HepG2 (cell line): ENCODE measurements at regions not wholly inside any gene's neighbourhood (a gene's known extent, or its start where the extent isn't known, plus 50 kb on each side); places are given as distances from the start of the nearest gene placed in this dataset.

ENCODE experiments used
- ATAD3A ChIP-seq: sonication (generic); formaldehyde crosslinking; IDR thresholded peaks from 2 replicates; pipeline ENCODE4 v1.4.0; 2020; ENCODE audit warnings: missing genetic modification reagents
- FOSL1 ChIP-seq: sonication (generic); formaldehyde crosslinking; IDR thresholded peaks from 2 replicates; pipeline ENCODE4 v1.9.0; 2021; ENCODE audit warnings: missing genetic modification reagents, borderline replicate concordance
- HNF4G ChIP-seq, 2 experiments: sonication (generic) in 1 of 2; formaldehyde crosslinking in 1 of 2; IDR thresholded peaks; 2 replicates each; pipeline versions ENCODE4 v1.4.0 to v1.6.1; 2011 to 2020; ENCODE audit warnings: borderline replicate concordance in 2 of 2, low read depth in 2 of 2, mild to moderate bottlenecking in 2 of 2, low read length in 1 of 2, missing genetic modification reagents in 1 of 2, moderate library complexity in 1 of 2
- NCOR1 ChIP-seq: fragments of 200-600 bp; sonication (generic); IDR thresholded peaks from 2 replicates; pipeline ENCODE4 v1.7.0; 2017; ENCODE audit warnings: antibody characterized with exemption, low read length, borderline replicate concordance
- RNF2 ChIP-seq: fragments of 450-650 bp; conservative IDR thresholded peaks from 2 replicates; pipeline ENCODE4 v1.6.1; 2016; ENCODE audit warnings: low read depth
- RXRB ChIP-seq: IDR thresholded peaks from 2 replicates; pipeline ENCODE4 v1.6.1; 2016; ENCODE audit warnings: borderline replicate concordance, missing genetic modification reagents, missing compliant biosample characterization
- ZKSCAN8 ChIP-seq: IDR thresholded peaks from 2 replicates; pipeline ENCODE4 v1.6.1; 2016; ENCODE audit warnings: borderline replicate concordance, missing genetic modification reagents, missing compliant biosample characterization
- ZNF317 ChIP-seq: sonication (generic); formaldehyde crosslinking; IDR thresholded peaks from 2 replicates; pipeline ENCODE4 v1.5.0; 2020; ENCODE audit warnings: mild to moderate bottlenecking, missing genetic modification reagents
- ZNF331 ChIP-seq: sonication (generic); formaldehyde crosslinking; IDR thresholded peaks from 2 replicates; pipeline ENCODE4 v1.4.0; 2020; ENCODE audit warnings: missing genetic modification reagents
- TF ChIP-seq, protein P1 (sequence below): sonication (generic); formaldehyde crosslinking; IDR thresholded peaks from 2 replicates; pipeline ENCODE4 v1.4.0; 2020; ENCODE audit warnings: missing genetic modification reagents, low read depth, mild to moderate bottlenecking, borderline replicate concordance
- TF ChIP-seq, protein P2 (sequence below): sonication (generic); formaldehyde crosslinking; IDR thresholded peaks from 2 replicates; pipeline ENCODE4 v1.5.0; 2020; ENCODE audit warnings: mild to moderate bottlenecking, missing genetic modification reagents
- TF ChIP-seq, protein P3 (sequence below): sonication (generic); formaldehyde crosslinking; IDR thresholded peaks from 2 replicates; pipeline ENCODE4 v1.4.0; 2020; ENCODE audit warnings: mild to moderate bottlenecking, missing genetic modification reagents
- TF ChIP-seq, protein P4 (sequence below): sonication (generic); IDR thresholded peaks from 2 replicates; pipeline ENCODE4 v1.6.1; 2016; ENCODE audit warnings: low read depth, borderline replicate concordance
- TF ChIP-seq, protein P5 (sequence below): sonication (generic); formaldehyde crosslinking; IDR thresholded peaks from 2 replicates; pipeline ENCODE4 v1.5.0; 2020; ENCODE audit warnings: mild to moderate bottlenecking, missing genetic modification reagents, borderline replicate concordance

DNA sequence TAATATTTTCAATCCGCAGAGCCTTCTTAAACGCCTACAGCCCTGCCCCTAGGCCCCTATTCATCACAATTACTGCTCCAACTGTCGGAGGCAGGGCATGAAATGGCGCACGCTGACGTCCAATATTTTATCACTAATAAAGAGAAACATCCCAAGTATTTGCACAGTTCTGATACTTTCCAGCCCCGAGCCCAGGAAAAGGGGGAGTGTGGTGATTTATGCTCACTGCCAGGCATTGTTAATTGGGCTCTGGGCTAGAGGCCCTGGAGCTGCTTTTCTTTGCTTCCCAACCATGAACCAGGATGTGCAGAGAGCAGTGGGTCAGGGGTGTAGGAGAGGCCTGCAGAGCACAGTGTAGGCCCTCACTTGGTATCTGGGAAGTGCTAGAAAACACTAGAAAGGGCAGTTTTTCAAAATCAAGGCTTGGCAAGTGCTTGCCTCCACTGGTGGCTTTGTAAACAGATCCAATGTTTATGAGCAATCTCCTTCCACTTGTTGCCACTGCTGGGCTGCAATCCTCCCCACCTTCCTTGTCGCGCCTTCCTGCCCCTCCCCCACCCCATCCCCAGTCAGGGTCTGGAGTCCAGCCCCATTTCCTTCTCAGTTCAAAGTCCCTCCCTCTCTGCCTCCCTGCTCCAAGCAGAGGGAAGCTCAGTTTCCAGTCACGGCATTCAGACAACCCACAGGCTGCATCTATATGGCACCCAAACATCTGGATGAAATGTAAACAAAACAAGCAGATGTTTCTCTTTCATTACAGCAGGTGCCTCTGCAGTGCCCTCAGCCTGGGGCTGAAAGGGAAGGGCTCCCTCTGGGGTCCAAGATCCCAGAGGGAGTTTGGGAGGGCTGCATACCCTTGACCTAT, 83.9 kb upstream of the PKDCC start (continued):
- TF ChIP-seq NCOR1: peak; percentile 55; the same call in 1 of the 2 replicates
- TF ChIP-seq ATAD3A (CRISPR knock-in tag): no peak
- TF ChIP-seq, protein P1, sequence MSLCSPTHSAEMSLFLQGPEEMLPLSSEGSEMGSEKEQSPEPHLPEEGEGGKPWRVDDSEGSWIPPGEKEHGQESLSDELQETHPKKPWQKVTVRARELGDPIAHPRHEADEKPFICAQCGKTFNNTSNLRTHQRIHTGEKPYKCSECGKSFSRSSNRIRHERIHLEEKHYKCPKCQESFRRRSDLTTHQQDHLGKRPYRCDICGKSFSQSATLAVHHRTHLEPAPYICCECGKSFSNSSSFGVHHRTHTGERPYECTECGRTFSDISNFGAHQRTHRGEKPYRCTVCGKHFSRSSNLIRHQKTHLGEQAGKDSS (CRISPR knock-in tag): peak; percentile 48; the same call in 1 of the 2 replicates
- no peak for TF ChIP-seq ZNF331 (CRISPR knock-in tag)
- TF ChIP-seq, protein P2, sequence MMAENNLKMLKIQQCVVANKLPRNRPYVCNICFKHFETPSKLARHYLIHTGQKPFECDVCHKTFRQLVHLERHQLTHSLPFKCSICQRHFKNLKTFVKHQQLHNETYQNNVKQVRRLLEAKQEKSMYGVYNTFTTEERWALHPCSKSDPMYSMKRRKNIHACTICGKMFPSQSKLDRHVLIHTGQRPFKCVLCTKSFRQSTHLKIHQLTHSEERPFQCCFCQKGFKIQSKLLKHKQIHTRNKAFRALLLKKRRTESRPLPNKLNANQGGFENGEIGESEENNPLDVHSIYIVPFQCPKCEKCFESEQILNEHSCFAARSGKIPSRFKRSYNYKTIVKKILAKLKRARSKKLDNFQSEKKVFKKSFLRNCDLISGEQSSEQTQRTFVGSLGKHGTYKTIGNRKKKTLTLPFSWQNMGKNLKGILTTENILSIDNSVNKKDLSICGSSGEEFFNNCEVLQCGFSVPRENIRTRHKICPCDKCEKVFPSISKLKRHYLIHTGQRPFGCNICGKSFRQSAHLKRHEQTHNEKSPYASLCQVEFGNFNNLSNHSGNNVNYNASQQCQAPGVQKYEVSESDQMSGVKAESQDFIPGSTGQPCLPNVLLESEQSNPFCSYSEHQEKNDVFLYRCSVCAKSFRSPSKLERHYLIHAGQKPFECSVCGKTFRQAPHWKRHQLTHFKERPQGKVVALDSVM (CRISPR knock-in tag): no peak
- TF ChIP-seq, protein P3, sequence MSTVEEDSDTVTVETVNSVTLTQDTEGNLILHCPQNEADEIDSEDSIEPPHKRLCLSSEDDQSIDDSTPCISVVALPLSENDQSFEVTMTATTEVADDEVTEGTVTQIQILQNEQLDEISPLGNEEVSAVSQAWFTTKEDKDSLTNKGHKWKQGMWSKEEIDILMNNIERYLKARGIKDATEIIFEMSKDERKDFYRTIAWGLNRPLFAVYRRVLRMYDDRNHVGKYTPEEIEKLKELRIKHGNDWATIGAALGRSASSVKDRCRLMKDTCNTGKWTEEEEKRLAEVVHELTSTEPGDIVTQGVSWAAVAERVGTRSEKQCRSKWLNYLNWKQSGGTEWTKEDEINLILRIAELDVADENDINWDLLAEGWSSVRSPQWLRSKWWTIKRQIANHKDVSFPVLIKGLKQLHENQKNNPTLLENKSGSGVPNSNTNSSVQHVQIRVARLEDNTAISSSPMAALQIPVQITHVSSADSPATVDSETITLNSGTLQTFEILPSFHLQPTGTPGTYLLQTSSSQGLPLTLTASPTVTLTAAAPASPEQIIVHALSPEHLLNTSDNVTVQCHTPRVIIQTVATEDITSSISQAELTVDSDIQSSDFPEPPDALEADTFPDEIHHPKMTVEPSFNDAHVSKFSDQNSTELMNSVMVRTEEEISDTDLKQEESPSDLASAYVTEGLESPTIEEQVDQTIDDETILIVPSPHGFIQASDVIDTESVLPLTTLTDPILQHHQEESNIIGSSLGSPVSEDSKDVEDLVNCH (CRISPR knock-in tag): no peak
- TF ChIP-seq ZKSCAN8 (CRISPR knock-in tag): 0 out of 2 replicates have a peak, but pooled peaks have one; percentile 45
- no peak for TF ChIP-seq RNF2
- peak; percentile 77 for TF ChIP-seq HNF4G (IDR thresholded peaks at IDR 0.05; ENCODE audit: borderline replicate concordance, low read depth, low read length)
- 0 out of 2 replicates have a peak, but pooled peaks have one; percentile 44 for TF ChIP-seq HNF4G (CRISPR knock-in tag; IDR thresholded peaks at IDR 0.05; ENCODE audit: borderline replicate concordance, low read depth)
- no peak for TF ChIP-seq FOSL1 (CRISPR knock-in tag)
- TF ChIP-seq, protein P4, sequence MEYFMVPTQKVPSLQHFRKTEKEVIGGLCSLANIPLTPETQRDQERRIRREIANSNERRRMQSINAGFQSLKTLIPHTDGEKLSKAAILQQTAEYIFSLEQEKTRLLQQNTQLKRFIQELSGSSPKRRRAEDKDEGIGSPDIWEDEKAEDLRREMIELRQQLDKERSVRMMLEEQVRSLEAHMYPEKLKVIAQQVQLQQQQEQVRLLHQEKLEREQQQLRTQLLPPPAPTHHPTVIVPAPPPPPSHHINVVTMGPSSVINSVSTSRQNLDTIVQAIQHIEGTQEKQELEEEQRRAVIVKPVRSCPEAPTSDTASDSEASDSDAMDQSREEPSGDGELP: no peak; the same call in 1 of the 2 replicates
- TF ChIP-seq, protein P5, sequence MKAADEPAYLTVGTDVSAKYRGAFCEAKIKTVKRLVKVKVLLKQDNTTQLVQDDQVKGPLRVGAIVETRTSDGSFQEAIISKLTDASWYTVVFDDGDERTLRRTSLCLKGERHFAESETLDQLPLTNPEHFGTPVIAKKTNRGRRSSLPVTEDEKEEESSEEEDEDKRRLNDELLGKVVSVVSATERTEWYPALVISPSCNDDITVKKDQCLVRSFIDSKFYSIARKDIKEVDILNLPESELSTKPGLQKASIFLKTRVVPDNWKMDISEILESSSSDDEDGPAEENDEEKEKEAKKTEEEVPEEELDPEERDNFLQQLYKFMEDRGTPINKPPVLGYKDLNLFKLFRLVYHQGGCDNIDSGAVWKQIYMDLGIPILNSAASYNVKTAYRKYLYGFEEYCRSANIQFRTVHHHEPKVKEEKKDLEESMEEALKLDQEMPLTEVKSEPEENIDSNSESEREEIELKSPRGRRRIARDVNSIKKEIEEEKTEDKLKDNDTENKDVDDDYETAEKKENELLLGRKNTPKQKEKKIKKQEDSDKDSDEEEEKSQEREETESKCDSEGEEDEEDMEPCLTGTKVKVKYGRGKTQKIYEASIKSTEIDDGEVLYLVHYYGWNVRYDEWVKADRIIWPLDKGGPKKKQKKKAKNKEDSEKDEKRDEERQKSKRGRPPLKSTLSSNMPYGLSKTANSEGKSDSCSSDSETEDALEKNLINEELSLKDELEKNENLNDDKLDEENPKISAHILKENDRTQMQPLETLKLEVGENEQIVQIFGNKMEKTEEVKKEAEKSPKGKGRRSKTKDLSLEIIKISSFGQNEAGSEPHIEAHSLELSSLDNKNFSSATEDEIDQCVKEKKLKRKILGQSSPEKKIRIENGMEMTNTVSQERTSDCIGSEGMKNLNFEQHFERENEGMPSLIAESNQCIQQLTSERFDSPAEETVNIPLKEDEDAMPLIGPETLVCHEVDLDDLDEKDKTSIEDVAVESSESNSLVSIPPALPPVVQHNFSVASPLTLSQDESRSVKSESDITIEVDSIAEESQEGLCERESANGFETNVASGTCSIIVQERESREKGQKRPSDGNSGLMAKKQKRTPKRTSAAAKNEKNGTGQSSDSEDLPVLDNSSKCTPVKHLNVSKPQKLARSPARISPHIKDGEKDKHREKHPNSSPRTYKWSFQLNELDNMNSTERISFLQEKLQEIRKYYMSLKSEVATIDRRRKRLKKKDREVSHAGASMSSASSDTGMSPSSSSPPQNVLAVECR: no peak
- TF ChIP-seq ZNF317 (CRISPR knock-in tag): no peak; the same call in 1 of the 2 replicates
- TF ChIP-seq RXRB (CRISPR knock-in tag): peak; percentile 42; the same call in 1 of the 2 replicates
